ENCODE measurements at regions not wholly inside any gene's neighbourhood (a gene's known extent, or its start where the extent isn't known, plus 50 kb on each side); places are given as distances from the start of the nearest gene placed in this dataset.

GRCh38 chr1:227472772-227473171 lies 90.6 kb upstream of the ZNF678 start:
- TF ChIP-seq POLR2A (IDR thresholded peaks at IDR 0.05; ENCODE audit: low read length) (no peak), GATA1 (IDR thresholded peaks at IDR 0.05; ENCODE audit: low read depth, low read length) (no peak)
